HG03469 (cell line): ENCODE measurements at regions not wholly inside any gene's neighbourhood (a gene's known extent, or its start where the extent isn't known, plus 50 kb on each side); places are given as distances from the start of the nearest gene placed in this dataset.
"Not testable (repeated sequence)": the region's sequence is repeated elsewhere in the genome, so short reads cannot be mapped to it uniquely, and the experiment has no call there.

ENCODE experiments used
- ATAC-seq: cut with Tn5 transposase; IDR thresholded peaks from one replicate; pipeline ENCODE4 v1.9.1; 2021; ENCODE audit warnings: mild to moderate bottlenecking, moderate library complexity, moderate number of reproducible peaks; ENCODE audit not compliant: unreplicated experiment

GRCh38 chr4:149870008-149870407, 54.4 kb upstream of the IQCM start:
- ATAC-seq, result no peak

GRCh38 chr4:149881744-149882143, 66.1 kb upstream of the IQCM start:
- ATAC-seq, result no peak

GRCh38 chr4:149882251-149882650, 66.6 kb upstream of the IQCM start:
- ATAC-seq, result no peak

GRCh38 chr4:149884046-149884445, 68.4 kb upstream of the IQCM start:
- no peak for ATAC-seq

GRCh38 chr4:149884529-149885181, 69.0 kb upstream of the IQCM start:
- ATAC-seq, result no peak

GRCh38 chr4:149885896-149886295, 70.3 kb upstream of the IQCM start:
- ATAC-seq, result no peak

GRCh38 chr4:149886786-149887490, 71.3 kb upstream of the IQCM start:
- ATAC-seq, result no peak

GRCh38 chr4:149889991-149890390, 74.3 kb upstream of the IQCM start:
- ATAC-seq, result no peak

- no peak for ATAC-seq
Observed at GRCh38 chr4:149890531-149890930, 74.9 kb upstream of the IQCM start.

GRCh38 chr4:149891426-149891825, 75.8 kb upstream of the IQCM start:
- no peak for ATAC-seq

GRCh38 chr4:149896432-149896831, 80.8 kb upstream of the IQCM start:
- no peak for ATAC-seq

- ATAC-seq, result no peak
Observed at GRCh38 chr4:149897783-149898182, 82.1 kb upstream of the IQCM start.

GRCh38 chr4:149901128-149901527, 85.5 kb upstream of the IQCM start:
- ATAC-seq, result no peak

GRCh38 chr4:149902242-149902641, 86.6 kb upstream of the IQCM start:
- ATAC-seq, result no peak

- ATAC-seq, result no peak
Observed at GRCh38 chr4:149910177-149910576, 94.5 kb upstream of the IQCM start.

GRCh38 chr4:149910604-149911350, 95.1 kb upstream of the IQCM start:
- ATAC-seq, result no peak

GRCh38 chr4:149911354-149911753, 95.7 kb upstream of the IQCM start:
- no peak for ATAC-seq

- no peak for ATAC-seq
Observed at GRCh38 chr4:149912000-149912399, 96.4 kb upstream of the IQCM start.

GRCh38 chr4:149914119-149915115, 98.8 kb upstream of the IQCM start:
- peak; percentile 88 for ATAC-seq

GRCh38 chr4:149915735-149916134, 100.1 kb upstream of the IQCM start:
- ATAC-seq, result not testable (repeated sequence)

- ATAC-seq, result no peak
Observed at GRCh38 chr4:149923736-149924135, 108.1 kb upstream of the IQCM start.
